Chondrocyte (in vitro differentiated cells): ENCODE measurements at regions not wholly inside any gene's neighbourhood (a gene's known extent, or its start where the extent isn't known, plus 50 kb on each side); places are given as distances from the start of the nearest gene placed in this dataset.

ENCODE experiments used
- DNase-seq: peaks from one replicate; pipeline ENCODE4 v3.0.0; 2021; ENCODE audit warnings: mixed read lengths, low spot score
- H3K27ac Mint-ChIP-seq: one replicate; pipeline ENCODE4 v1.8.0; 2021; ENCODE audit warnings: mild to moderate bottlenecking, moderate library complexity, mixed read lengths; ENCODE audit not compliant: unreplicated experiment
- H3K27me3 Mint-ChIP-seq: 2 replicates; pipeline ENCODE4 v1.8.0; 2021; ENCODE audit warnings: low read depth, mixed read lengths
- H3K36me3 Mint-ChIP-seq: 2 replicates; pipeline ENCODE4 v1.8.0; 2021; ENCODE audit warnings: low read depth, mixed read lengths
- H3K4me1 Mint-ChIP-seq: 2 replicates; pipeline ENCODE4 v1.8.0; 2021; ENCODE audit warnings: low read depth, mild to moderate bottlenecking, mixed read lengths
- H3K4me3 Mint-ChIP-seq: one replicate; pipeline ENCODE4 v1.8.0; 2021; ENCODE audit warnings: mild to moderate bottlenecking, moderate library complexity, mixed read lengths; ENCODE audit not compliant: unreplicated experiment
- H3K9me3 Mint-ChIP-seq: 2 replicates; pipeline ENCODE4 v1.8.0; 2021; ENCODE audit warnings: low read depth, mixed read lengths
- CTCF ChIP-seq: fragments of 200-600 bp; sonication (generic); IDR thresholded peaks from 2 replicates; pipeline ENCODE4 v1.5.0; 2021; ENCODE audit warnings: antibody characterized with exemption, mild to moderate bottlenecking, moderate library complexity

- Mint-ChIP-seq H3K9me3 (no peaks in the 10 kb centered on the region), H3K36me3 (no peaks in the 10 kb centered on the region), H3K4me1 (peaks cover 26% of the 10 kb centered on the region), H3K27me3 (no peaks in the 10 kb centered on the region), H3K4me3 (no peak overlapping the region), H3K27ac (no peak overlapping the region)
- no peak for TF ChIP-seq CTCF
- DNase-seq: no peak
Measured at GRCh38 chr6:113144117-113144516, 713.0 kb upstream of the MARCKS start.

DNA sequence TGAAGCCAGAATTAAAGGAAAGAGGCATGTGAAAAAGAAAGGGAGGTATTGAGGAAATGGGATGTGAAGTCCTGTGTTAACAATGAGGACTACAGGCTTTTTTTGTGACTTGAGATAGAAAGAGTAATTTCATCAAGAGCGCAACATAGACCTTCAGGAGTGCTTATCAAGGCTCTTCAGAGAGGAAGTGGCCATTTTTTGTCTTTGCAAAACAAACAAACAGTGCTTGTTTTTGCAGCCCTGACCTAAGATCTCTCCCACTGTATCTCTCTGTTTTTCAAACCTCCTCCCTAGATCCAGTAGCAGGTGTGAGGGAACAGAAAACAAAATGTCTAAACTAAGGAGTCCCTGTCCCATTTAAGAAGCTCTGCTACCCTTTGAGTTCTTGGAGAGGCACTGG is 710.3 kb upstream of the MARCKS start:
- peaks cover 21% of the 10 kb centered on the region for H3K9me3 Mint-ChIP-seq
- no peak for TF ChIP-seq CTCF
- no peak for DNase-seq
- peaks cover 29% of the 10 kb centered on the region for H3K4me1 Mint-ChIP-seq
- no peak overlapping the region for H3K4me3 Mint-ChIP-seq
- peaks cover 2% of the 10 kb centered on the region for H3K36me3 Mint-ChIP-seq
- H3K27ac Mint-ChIP-seq: no peak overlapping the region
- H3K27me3 Mint-ChIP-seq: no peaks in the 10 kb centered on the region

GRCh38 chr6:113147544-113147943 is 709.6 kb upstream of the MARCKS start:
- H3K4me3 Mint-ChIP-seq: no peak overlapping the region
- TF ChIP-seq CTCF: no peak
- no peak for DNase-seq
- H3K27ac Mint-ChIP-seq: no peak overlapping the region
- H3K36me3 Mint-ChIP-seq: peaks cover 2% of the 10 kb centered on the region
- peaks cover 25% of the 10 kb centered on the region for H3K9me3 Mint-ChIP-seq
- H3K27me3 Mint-ChIP-seq: no peaks in the 10 kb centered on the region
- H3K4me1 Mint-ChIP-seq: peaks cover 29% of the 10 kb centered on the region

DNA sequence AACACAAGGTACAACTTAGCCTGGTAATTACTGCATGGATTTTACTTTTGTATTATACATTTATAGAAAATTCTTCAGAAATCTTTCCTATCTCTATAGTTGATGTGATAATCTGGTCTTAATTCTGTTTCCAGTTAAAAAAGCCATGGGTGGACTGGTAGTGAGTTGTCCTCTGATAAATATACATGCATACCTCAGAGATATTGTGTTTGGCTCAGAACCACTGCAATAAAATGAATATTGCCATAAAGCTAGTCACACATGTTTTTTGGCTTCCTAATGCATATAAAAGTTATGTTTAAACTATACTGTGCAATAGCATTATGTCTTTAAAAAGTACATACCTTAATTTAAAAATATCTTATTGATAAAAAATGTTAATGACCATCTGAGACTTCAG is 708.6 kb upstream of the MARCKS start:
- Mint-ChIP-seq H3K27me3 (no peaks in the 10 kb centered on the region), H3K27ac (no peak overlapping the region), H3K4me3 (no peak overlapping the region), H3K4me1 (peaks cover 29% of the 10 kb centered on the region), H3K9me3 (peaks cover 25% of the 10 kb centered on the region), H3K36me3 (peaks cover 2% of the 10 kb centered on the region)
- no peak for TF ChIP-seq CTCF
- no peak for DNase-seq

DNA sequence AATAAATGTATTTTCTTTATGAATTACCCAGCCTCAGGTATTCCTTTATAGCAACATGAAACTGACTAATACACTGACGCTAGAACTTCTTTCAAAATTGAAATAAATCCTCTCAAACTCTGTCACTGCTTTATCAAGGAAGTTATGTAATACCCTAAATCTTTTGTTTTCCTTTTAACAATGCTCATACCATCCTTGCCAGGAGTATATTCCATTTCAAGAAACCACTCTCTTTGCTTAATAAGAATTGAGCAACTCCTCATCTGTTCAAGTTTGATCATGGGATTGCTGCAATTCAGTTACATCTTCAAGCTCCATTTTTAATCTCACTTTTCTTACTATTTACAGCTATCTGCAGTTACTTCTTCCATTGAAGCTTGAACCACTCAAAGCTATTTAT is 707.6 kb upstream of the MARCKS start:
- DNase-seq: no peak
- Mint-ChIP-seq H3K36me3 (peaks cover 4% of the 10 kb centered on the region), H3K4me1 (peaks cover 29% of the 10 kb centered on the region), H3K9me3 (peaks cover 25% of the 10 kb centered on the region), H3K27ac (no peak overlapping the region), H3K4me3 (no peak overlapping the region), H3K27me3 (no peaks in the 10 kb centered on the region)
- TF ChIP-seq CTCF: no peak
